GM19023 (cell line): ENCODE measurements at regions not wholly inside any gene's neighbourhood (a gene's known extent, or its start where the extent isn't known, plus 50 kb on each side); places are given as distances from the start of the nearest gene placed in this dataset.

Source experiments
- ATAC-seq: cut with Tn5 transposase; IDR thresholded peaks from one replicate; pipeline ENCODE4 v1.9.1; 2021; ENCODE audit warnings: mild to moderate bottlenecking, moderate library complexity; ENCODE audit not compliant: unreplicated experiment

GRCh38 chr6:165090242-165090641 lies 219.2 kb downstream of the C6orf118 start:
- no peak for ATAC-seq

DNA sequence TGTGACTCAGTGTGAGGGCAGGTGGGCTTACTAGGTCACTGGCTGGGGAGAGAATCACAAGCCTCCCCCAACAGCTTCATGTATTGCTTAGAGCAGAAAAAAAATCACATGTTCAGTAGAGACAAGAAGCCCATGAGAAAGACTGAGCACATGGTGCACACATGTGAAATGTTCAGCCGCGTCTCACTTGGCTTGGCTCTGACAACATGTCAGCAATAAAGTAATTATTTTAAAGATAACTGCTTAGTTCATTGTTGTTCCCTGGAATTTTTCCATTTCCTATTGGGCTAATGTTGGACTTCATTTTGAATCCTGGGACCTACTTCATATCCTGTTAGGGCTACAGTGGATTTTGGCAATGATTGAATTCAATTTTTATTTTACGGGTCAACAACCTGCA lies 222.6 kb downstream of the C6orf118 start:
- ATAC-seq, result no peak

DNA sequence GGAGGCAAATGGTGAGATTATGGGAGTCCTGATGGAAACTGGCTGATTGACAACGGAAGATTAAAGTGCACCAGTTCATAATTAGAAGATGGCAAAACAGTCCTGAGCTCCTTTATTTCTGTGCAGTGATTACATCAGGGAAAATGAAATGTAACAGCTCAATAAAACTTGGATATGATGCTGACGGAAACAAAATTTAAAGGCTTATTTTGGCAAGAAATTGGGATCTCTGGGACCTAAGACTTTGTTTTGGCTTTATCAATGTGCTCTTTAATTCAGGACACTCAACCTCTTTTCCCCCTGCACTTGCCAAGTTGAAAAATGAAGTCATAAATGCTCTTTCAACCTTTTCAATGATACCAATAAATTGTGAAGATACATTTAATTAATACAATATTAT lies 226.8 kb downstream of the C6orf118 start:
- ATAC-seq, result no peak

- no peak for ATAC-seq
These were observed 227.4 kb downstream of the C6orf118 start for GRCh38 chr6:165081944-165082532.

GRCh38 chr6:165077876-165078275 lies 231.5 kb downstream of the C6orf118 start:
- ATAC-seq, result no peak

DNA sequence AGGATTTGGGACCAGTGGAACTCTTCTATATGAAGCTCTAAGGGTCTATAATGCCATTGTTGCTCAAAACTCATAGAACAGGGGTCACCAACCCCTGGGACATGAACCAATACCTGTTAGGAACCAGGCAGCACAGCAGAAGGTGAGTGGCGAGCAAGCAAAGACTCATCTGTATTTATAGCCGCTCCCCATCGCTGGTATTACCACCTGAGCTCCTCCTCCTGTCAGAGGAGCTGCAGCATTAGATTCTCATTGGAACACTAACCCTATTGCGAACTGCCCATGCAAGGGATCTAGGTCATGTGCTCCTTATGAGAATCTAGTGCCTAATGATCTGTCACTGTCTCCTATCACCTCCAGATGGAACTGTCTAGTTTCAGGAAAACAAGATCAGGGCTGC lies 237.5 kb downstream of the C6orf118 start:
- no peak for ATAC-seq

- ATAC-seq, result no peak
These were observed 248.7 kb downstream of the C6orf118 start for GRCh38 chr6:165060720-165061119.

- ATAC-seq, result no peak
These were observed 250.4 kb downstream of the C6orf118 start for GRCh38 chr6:165059032-165059431.

GRCh38 chr6:165056292-165056691 lies 253.1 kb downstream of the C6orf118 start:
- no peak for ATAC-seq

- ATAC-seq, result no peak
These were observed 254.2 kb downstream of the C6orf118 start for GRCh38 chr6:165055231-165055630.

DNA sequence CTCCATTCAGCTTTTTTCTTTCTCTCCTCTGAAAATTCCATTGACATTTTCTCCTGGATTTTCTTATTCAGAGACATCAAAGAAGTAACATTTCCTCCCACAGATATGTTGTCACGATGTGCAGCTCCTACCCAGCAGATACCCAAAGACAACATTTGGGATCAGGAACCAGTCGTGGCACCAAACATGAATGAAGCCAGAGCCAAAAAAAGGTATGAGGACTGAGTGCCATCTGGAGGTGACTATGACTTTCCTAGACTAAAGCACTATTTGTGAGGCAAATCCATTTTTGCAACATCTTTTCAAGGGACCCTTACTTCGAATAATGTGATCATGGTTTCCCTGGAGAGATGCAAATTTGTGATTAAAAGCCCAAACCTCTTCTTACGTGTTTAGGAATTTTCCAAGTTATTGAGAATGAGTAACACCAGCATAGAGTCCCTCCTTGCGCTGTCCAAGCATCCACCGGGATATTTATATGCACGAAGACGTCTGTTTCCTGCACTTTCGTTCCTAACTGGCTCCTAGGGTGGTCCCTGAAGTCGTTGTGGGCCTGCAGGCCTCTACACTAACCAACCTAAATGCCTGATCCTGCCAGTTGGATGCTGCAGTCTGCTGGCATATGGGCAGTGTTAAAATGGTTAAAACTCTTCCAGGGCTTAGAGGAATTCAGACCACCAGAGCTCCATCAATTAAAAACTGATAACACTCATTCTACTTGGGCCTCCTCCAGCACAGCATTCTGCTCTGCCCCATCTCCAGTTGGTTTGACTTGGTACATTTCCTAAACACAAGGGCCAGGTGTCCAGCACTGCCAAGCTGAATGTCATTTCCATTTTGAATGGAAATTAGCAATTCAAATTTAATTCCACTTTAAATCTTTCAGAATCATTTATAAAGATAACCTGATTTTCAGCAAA lies 256.6 kb downstream of the C6orf118 start:
- ATAC-seq, result no peak

- no peak for ATAC-seq
These were observed 260.0 kb downstream of the C6orf118 start for GRCh38 chr6:165049362-165049761.

DNA sequence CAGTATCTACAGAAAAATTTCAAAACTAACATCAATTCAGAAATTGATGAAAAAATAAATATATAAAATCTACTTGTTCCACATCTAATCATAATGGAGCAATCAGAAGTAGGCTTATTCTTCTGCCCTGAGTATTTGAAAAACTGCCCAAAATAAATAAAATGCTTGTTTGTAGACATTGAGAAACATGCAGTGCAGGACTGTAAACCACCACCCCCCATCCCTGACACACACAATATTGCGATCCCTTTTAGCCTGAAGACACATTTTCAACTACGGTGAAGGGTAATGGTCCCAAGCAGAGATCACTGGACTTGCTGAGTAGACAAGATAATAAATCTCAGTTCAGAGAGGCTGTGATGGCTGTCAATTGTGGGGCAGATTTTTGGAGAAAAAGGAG lies 261.5 kb downstream of the C6orf118 start:
- no peak for ATAC-seq

GRCh38 chr6:165045631-165046030 lies 263.8 kb downstream of the C6orf118 start:
- no peak for ATAC-seq

DNA sequence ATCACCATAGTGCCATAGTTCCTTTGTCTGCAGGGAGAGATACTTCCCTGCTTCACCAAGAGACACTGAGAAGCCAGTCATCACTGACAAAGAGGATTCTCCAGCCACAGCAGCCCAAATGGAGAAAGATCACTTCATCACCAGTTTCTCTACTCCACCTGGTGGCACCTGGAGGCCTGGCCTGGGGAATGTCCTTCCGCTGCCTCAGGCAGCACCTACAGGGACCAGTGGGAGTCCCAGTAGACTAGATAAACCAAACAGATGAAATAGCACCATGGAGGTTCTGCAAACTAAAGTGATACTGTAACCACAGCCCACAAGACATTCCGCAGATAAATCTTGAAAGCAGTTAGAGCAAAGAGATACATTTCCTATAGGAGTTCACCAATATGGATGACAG lies 266.5 kb downstream of the C6orf118 start:
- no peak for ATAC-seq

- no peak for ATAC-seq
These were observed 269.0 kb downstream of the C6orf118 start for GRCh38 chr6:165040440-165040839.

DNA sequence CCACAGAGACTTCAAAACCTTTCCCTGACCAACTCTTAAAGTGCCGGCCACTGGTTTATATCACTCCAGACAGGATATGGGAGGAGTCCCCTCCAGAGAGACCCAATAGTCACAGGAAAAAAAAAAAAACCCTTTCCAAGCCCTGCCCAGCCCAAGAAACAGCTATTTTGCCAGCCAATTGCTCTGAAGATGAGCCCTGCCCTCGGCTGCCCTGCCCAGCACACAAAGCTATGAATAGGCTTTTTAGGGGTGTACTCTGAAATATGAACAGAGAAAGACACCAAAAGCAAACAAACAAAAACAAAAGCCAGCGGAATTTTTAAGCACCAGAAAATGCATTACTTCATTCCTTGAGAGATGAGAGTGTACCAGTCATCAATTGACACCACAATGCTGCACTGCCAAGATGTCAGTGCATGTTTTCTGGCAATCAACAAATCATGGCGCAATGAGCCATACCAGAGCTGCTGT lies 275.1 kb downstream of the C6orf118 start:
- no peak for ATAC-seq

GRCh38 chr6:165031502-165031901 lies 277.9 kb downstream of the C6orf118 start:
- no peak for ATAC-seq

DNA sequence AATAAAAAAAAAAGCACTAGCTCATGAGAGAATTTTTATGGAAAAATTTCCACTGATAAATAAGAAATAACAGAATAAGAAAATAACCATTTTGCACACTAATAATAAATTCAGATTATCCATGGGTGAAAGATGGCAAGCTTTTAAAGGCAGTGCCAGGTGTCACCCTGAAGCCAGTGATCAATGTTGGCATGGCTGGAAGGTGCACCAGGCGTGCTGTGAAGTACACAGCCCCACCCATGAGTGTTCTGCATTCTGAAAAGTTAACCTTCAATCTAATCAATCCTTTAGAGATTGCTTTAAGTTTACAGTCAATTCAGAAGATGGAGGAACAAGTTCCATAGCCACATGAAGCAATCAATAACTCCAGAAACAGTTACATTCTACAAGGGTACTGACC lies 284.4 kb downstream of the C6orf118 start:
- ATAC-seq, result no peak

GRCh38 chr6:165019681-165020080 lies 289.7 kb downstream of the C6orf118 start:
- no peak for ATAC-seq

DNA sequence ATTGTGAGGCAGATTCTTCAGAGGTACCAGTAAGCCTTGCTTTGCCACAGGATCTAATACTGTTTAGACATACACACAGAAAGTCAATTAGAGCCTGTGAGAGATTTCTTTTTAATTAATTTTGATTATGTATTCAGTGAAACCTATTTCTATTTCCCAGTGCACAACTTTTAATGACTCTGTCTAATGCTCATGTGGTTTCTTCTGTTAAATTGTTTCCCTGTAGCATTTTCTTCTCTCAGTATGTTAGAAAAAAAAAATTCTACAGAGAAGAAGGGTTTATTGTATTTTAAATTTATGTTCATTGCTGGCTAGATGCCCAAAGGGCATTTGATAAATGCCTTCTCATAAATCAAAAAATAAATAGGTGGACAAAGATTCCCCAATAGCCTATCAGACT lies 293.7 kb downstream of the C6orf118 start:
- no peak for ATAC-seq

DNA sequence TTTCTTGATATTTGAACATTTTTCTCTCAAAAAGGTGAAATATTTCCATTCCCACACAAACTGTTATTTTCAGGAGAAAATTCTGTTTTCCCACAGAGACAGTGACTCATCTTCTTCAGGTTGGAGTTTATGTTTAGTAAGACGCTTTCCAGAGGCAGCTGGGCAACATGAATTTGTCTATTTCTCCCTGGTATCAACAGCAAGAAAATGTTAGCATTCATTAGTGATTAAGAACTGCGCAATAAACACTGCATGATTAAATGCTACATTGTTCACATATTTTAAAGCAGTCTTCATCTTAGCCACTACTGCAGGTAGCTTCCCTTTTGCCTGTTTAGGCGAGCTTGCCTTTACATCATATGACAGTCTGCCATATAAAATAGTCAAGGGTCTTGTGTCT lies 295.7 kb downstream of the C6orf118 start:
- no peak for ATAC-seq
